DMS114 treated with DMSO at 0.1 percent for 48 hours (cell line): ENCODE measurements at regions not wholly inside any gene's neighbourhood (a gene's known extent, or its start where the extent isn't known, plus 50 kb on each side); places are given as distances from the start of the nearest gene placed in this dataset.

Source experiments
- DNase-seq: peaks from one replicate; lab custom pipeline; 2025; ENCODE audit not compliant: unreplicated experiment; lab: John Stamatoyannopoulos, UW

GRCh38 chr2:58293056-58293455 lies 51.9 kb upstream of the FANCL start:
- DNase-seq = no peak

GRCh38 chr2:58291726-58292438 lies 50.8 kb upstream of the FANCL start:
- no peak for DNase-seq
